DOHH2 (cell line): ENCODE measurements at regions not wholly inside any gene's neighbourhood (a gene's known extent, or its start where the extent isn't known, plus 50 kb on each side); places are given as distances from the start of the nearest gene placed in this dataset.

Source experiments
- H3F3A ChIP-seq: fragments of 200-600 bp; sonication (generic), shearing (Covaris generic); 2 replicates; pipeline ENCODE4 v1.6.0; 2016; ENCODE audit warnings: antibody characterized with exemption, mild to moderate bottlenecking; ENCODE audit not compliant: control insufficient read depth, insufficient read depth
- H3K27ac ChIP-seq: fragments of 200-600 bp; sonication (generic); 2 replicates; pipeline ENCODE4 v1.5.1; 2014; ENCODE audit warnings: low read depth, mild to moderate bottlenecking, low read length, moderate library complexity
- H3K27me3 ChIP-seq: fragments of 200-600 bp; sonication (generic); 2 replicates; pipeline ENCODE4 v1.6.1; 2014; ENCODE audit warnings: mild to moderate bottlenecking, low read length, mixed read lengths; ENCODE audit not compliant: control insufficient read depth
- H3K36me3 ChIP-seq: fragments of 200-600 bp; sonication (generic); 2 replicates; pipeline ENCODE4 v1.6.1; 2014; ENCODE audit warnings: mild to moderate bottlenecking, low read length, moderate library complexity, mixed read lengths; ENCODE audit not compliant: control insufficient read depth
- H3K4me1 ChIP-seq: fragments of 200-600 bp; sonication (generic); 2 replicates; pipeline ENCODE4 v1.6.1; 2014; ENCODE audit warnings: mild to moderate bottlenecking, low read length, mixed read lengths; ENCODE audit not compliant: control insufficient read depth
- H3K4me2 ChIP-seq: fragments of 200-600 bp; sonication (generic); 2 replicates; pipeline ENCODE4 v1.6.0; 2014; ENCODE audit warnings: mild to moderate bottlenecking, low read length, moderate library complexity
- H3K4me3 ChIP-seq: fragments of 200-600 bp; sonication (generic); 2 replicates; pipeline ENCODE4 v1.5.1; 2014; ENCODE audit warnings: mild to moderate bottlenecking, low read length, mixed read lengths
- H3K79me2 ChIP-seq: fragments of 200-600 bp; sonication (generic); 2 replicates; pipeline ENCODE4 v1.6.1; 2014; ENCODE audit warnings: mild to moderate bottlenecking, low read length, mixed read lengths; ENCODE audit not compliant: control insufficient read depth
- H3K9me2 ChIP-seq: fragments of 200-600 bp; sonication (generic); replicated peaks from 2 replicates; pipeline ENCODE4 v1.6.1; 2014; ENCODE audit warnings: mild to moderate bottlenecking, low read length, mixed read lengths; ENCODE audit not compliant: control insufficient read depth
- H3K9me3 ChIP-seq: fragments of 200-600 bp; sonication (generic); 2 replicates; pipeline ENCODE4 v1.6.1; 2014; ENCODE audit warnings: antibody characterized with exemption, low read length, mixed read lengths; ENCODE audit not compliant: control insufficient read depth, insufficient read depth
- H4K20me1 ChIP-seq: fragments of 200-600 bp; sonication (generic); 2 replicates; pipeline ENCODE4 v1.6.0; 2014; ENCODE audit warnings: low read depth, mild to moderate bottlenecking, antibody characterized with exemption, low read length, moderate library complexity; ENCODE audit not compliant: control insufficient read depth, insufficient read depth
- CTCF ChIP-seq: fragments of 200-600 bp; sonication (generic); IDR thresholded peaks from one replicate; pipeline ENCODE4 v1.5.1; 2014; ENCODE audit warnings: antibody characterized with exemption, mild to moderate bottlenecking, low read depth, low read length; ENCODE audit not compliant: poor library complexity, severe bottlenecking
- EZH2phosphoT487 ChIP-seq: fragments of 200-600 bp; sonication (generic); IDR thresholded peaks from 2 replicates; pipeline ENCODE4 v1.6.1; 2017; ENCODE audit warnings: borderline replicate concordance, mild to moderate bottlenecking, antibody characterized with exemption, low read length, moderate library complexity, mixed read lengths

DNA sequence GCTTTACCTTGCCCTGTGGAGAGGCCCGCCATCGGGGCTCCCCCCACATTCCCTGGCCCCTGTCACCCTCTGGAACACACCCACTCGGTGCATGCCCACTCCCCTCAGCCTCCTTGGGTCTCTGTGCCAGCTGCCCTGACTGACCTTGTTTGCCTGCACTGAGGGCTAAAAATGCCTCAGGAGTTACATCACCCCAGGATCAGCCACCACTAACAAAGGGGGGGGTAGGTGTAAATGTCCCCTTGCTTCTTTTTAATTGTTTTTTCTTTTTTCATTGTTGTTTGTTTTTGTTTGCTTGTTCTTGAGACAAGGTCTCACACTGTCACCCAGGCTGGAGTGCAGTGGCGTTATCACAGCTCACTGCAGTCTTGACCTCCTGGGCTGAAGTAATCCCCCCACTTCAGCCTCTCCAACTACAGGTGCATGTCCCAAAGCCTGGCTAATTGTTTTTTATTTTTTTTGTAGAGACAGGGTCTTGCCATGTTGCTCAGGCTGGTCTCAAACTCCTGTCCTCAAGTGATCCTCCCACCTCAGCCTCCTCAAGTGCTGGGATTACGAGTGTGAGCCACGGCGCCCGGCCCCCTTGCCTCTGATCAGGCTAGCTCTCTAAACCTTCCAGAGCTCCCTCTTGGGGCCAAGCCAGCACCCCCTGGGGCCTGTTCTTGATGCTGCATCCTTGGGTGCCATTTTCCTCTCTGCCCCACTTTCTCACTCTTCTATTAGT is 297.1 kb downstream of the UQCRFS1 start:
- no peaks in the 10 kb centered on the region for H3K27me3 ChIP-seq
- no peak overlapping the region for H3K4me3 ChIP-seq
- no peaks in the 10 kb centered on the region for H3F3A ChIP-seq
- H4K20me1 ChIP-seq: no peaks in the 10 kb centered on the region
- no peaks in the 10 kb centered on the region for H3K9me3 ChIP-seq
- H3K4me1 ChIP-seq: no peaks in the 10 kb centered on the region
- H3K9me2 ChIP-seq: no peaks in the 10 kb centered on the region
- TF ChIP-seq CTCF (no peak), EZH2phosphoT487 (no peak)
- no peak overlapping the region for H3K4me2 ChIP-seq
- no peaks in the 10 kb centered on the region for H3K79me2 ChIP-seq
- H3K27ac ChIP-seq: no peak overlapping the region
- H3K36me3 ChIP-seq: no peaks in the 10 kb centered on the region

DNA sequence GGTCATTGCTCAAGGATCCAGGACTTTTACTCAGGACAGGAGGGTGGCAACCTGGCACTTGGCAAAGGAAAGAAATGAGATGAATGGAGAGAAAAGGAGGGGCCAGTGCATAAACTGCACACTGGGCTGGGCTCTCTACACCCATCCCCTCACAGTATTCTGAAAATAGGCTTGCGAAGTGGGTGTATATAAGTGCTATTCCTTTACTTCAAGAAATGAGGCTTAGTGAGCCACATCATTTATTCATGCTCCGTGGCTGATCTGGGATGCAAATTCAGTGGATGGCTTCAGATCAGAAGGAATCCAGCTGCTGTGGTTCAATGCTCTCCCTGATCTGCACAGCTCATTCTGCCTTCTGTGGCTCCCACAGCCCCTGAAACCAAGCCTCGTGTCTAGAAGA is 297.7 kb downstream of the UQCRFS1 start:
- Histone ChIP-seq H3K27ac (no peak overlapping the region), H3K4me2 (no peak overlapping the region), H3K4me1 (no peaks in the 10 kb centered on the region), H3K79me2 (no peaks in the 10 kb centered on the region), H3K9me2 (no peaks in the 10 kb centered on the region), H3K27me3 (no peaks in the 10 kb centered on the region), H3K9me3 (no peaks in the 10 kb centered on the region), H3F3A (no peaks in the 10 kb centered on the region), H4K20me1 (no peaks in the 10 kb centered on the region), H3K4me3 (no peak overlapping the region), H3K36me3 (no peaks in the 10 kb centered on the region)
- TF ChIP-seq EZH2phosphoT487 (no peak), CTCF (no peak)

DNA sequence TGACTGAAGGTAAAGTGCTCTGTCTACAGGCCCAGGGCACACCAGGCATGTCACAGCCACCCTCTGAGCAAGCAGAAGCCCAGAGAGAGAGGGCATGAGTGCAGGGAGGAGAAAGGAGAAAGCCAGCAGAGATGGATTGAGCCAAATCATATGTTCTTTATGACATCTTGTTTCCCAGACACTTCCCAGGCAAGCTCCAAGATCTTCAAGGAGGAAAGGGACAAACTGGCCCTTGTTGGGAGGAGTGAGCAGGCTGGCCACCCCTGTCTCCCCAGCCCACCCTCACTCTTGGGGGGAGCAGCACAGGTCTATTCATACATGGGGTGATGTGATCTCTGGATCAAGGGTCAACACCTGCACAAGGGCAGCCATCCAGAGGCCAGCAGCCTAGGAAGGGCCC is 298.8 kb downstream of the UQCRFS1 start:
- H3K4me3 ChIP-seq: no peak overlapping the region
- no peaks in the 10 kb centered on the region for H4K20me1 ChIP-seq
- H3K4me2 ChIP-seq: no peak overlapping the region
- TF ChIP-seq CTCF (no peak), EZH2phosphoT487 (no peak)
- H3K9me3 ChIP-seq: no peaks in the 10 kb centered on the region
- H3K27me3 ChIP-seq: no peaks in the 10 kb centered on the region
- no peaks in the 10 kb centered on the region for H3K4me1 ChIP-seq
- H3K79me2 ChIP-seq: no peaks in the 10 kb centered on the region
- no peaks in the 10 kb centered on the region for H3F3A ChIP-seq
- H3K36me3 ChIP-seq: no peaks in the 10 kb centered on the region
- H3K9me2 ChIP-seq: no peaks in the 10 kb centered on the region
- no peak overlapping the region for H3K27ac ChIP-seq
